ENCODE measurements at regions not wholly inside any gene's neighbourhood (a gene's known extent, or its start where the extent isn't known, plus 50 kb on each side); places are given as distances from the start of the nearest gene placed in this dataset.

- no peak for DNase-seq (ENCODE audit: low spot score)
Measured at GRCh38 chr2:149920389-149920788, 332.8 kb upstream of the MMADHC start.

- DNase-seq (ENCODE audit: low spot score): no peak
Measured at GRCh38 chr2:149915151-149915550, 327.6 kb upstream of the MMADHC start.

GRCh38 chr2:149908726-149909683 lies 321.4 kb upstream of the MMADHC start:
- no peak for DNase-seq (ENCODE audit: low spot score)

- DNase-seq (ENCODE audit: low spot score): no peak
Measured at GRCh38 chr2:149906886-149907285, 319.3 kb upstream of the MMADHC start.

DNA sequence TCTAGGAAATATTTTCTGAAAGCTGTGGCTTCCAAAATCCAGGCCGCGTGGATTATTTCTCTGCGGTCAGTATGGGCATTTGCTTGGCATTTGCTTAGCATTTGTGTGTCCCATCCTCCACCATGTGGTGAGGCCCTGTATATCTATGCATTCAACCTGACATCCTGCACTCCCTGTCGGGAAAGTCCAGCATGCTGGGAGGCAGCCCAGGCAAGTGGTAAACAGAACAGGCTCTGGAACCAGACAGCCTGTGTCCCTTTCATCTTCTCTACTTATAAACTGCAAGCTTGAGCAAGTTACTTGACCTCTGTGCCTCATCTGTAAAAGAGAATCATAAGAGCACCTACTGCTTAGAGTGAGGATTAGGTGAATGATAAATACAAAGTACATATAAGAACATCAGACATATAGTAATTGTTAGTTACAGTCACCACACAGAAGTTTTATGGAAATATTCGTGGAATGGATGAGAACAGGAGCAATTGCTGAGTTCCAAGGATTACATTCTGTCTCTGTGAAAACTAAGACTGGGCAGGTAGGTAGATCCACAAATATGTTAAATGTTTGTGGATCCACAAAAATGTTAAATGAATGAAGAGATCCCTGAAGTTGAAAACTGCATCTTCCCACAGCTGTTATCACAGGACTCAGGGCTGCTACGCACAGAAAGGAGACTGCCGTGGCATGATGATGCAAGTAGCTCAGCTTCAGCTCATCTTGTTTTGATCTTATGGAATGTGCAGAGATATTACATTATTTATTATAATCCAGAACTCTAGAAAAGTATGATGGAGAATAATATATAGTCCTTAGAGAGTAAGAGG lies 317.0 kb upstream of the MMADHC start:
- no peak for DNase-seq (ENCODE audit: low spot score)

- DNase-seq (ENCODE audit: low spot score): no peak
Measured at GRCh38 chr2:149903626-149904025, 316.1 kb upstream of the MMADHC start.

- DNase-seq (ENCODE audit: low spot score): peak; percentile 63
Measured at GRCh38 chr2:149902081-149902480, 314.5 kb upstream of the MMADHC start.

- peak; percentile 10 for DNase-seq (ENCODE audit: low spot score)
Measured at GRCh38 chr2:149901231-149901859, 313.8 kb upstream of the MMADHC start.

DNA sequence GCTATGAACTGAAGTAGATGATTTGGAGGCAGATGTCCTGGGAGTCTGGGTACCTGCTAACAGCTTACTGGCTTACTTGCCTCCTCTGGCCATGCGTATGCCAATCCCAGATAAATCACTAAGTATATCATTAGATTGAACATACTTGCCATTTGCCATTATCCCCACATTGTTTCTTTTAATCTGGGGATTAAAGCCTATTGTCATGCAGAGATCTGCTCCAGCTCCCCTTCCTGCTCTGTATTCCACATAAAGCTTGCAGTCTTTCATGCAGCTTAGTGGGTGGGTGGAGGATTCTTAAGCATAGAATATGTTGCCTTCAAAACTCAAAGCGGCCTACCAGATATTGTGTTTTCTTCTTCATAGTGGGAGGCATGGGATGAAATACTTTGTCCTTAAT lies 311.8 kb upstream of the MMADHC start:
- DNase-seq (ENCODE audit: low spot score): no peak

- peak; percentile 30 for DNase-seq (ENCODE audit: low spot score)
Measured at GRCh38 chr2:149894760-149895159, 307.2 kb upstream of the MMADHC start.

GRCh38 chr2:149894226-149894625 lies 306.7 kb upstream of the MMADHC start:
- no peak for DNase-seq (ENCODE audit: low spot score)

- no peak for DNase-seq (ENCODE audit: low spot score)
Measured at GRCh38 chr2:149892563-149892962, 305.0 kb upstream of the MMADHC start.

GRCh38 chr2:149885946-149886345 lies 298.4 kb upstream of the MMADHC start:
- DNase-seq (ENCODE audit: low spot score): no peak

DNA sequence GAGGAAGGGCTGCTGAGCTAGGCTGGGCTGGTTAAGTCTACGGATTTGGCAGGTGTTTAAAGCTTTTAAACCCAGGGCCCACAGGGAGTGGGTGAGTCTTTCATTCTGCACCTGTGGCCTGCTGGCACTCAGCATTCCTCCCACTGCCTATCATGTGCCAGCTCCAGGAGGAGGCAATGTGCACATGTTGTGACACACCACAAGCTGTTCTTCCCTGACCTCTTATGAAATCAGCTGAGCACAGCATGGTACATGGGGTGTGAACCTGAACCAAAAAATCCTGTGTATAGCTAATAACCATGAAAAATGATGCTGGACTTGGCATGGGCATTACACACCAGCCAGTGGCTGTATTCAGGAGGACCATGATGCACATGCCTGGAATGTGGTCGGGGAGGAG lies 297.9 kb upstream of the MMADHC start:
- DNase-seq (ENCODE audit: low spot score): no peak

DNA sequence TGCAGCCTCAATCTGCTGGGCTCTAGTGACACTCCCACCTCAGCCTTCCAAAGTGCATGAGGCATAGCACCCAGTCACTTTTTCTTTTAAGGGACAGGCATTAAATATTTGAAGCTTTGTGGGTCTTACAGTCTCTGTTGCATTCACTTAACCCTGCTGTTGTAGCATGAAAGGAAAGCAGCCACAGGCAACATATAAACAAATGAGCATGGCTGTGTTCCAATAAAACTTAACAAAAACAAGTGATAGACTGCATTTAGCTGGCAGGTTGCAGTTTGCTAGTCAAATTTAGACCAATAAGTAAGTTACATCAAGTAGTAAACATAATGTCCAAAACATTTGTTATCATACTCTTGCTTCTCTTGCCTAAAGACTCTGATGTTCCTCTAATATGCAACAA lies 297.3 kb upstream of the MMADHC start:
- no peak for DNase-seq (ENCODE audit: low spot score)

DNA sequence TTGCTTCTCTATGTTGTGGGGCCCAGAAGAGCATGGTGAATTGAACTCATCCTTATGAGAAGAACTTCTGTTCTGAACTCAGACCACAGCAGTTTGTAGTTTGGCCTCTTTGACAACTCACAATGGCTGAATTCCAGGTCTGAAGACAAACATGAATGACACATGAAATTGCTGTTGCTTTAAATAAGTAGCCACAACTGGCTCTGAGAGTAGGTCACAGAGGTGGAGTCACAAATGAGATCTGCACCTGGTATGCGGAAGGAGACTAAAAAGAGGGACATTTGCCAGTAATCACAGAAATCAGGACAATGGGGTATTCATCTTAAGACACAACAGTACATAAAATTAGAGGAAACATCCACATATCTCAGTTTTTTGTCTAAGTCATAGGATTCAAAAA lies 290.3 kb upstream of the MMADHC start:
- no peak for DNase-seq (ENCODE audit: low spot score)

DNA sequence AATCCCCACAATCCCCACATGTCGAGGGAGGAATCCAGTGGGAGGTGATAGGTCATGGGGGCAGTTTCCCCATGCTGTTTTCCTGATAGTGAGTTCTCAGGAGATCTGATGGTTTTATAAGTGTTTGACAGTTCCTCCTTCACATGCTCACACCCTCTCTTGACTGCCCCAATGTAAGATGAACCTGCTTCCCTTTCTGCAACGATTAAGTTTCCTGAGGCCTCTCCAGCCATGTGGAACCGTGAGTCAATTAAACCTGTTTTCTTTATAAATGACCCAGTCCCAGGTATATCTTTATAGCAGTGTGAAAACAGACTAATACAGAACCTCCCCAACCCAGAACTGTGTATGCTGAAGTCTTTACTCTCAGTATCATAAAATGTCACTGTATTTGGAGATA lies 289.5 kb upstream of the MMADHC start:
- no peak for DNase-seq (ENCODE audit: low spot score)

DNA sequence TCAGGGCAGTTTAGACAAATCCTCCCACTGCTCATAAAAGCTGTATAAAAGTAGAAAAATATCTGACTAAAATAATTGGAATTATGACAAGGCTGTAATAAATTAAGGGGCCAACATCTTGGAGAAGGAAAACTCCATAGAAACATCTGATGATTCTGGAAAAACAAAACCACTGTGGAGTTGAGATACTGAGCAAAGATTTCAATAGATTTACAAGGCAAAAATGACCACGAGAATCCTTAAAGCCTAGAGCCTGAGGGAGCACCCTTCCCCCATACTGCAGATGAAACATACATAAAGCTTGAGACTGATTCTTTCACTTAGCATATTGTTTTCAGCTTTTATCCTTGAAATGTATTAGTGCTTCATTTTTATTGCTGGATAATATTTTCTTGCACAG lies 286.4 kb upstream of the MMADHC start:
- DNase-seq (ENCODE audit: low spot score): no peak

GRCh38 chr2:149872638-149873150 lies 285.1 kb upstream of the MMADHC start:
- no peak for DNase-seq (ENCODE audit: low spot score)

- DNase-seq (ENCODE audit: low spot score): no peak
Measured at GRCh38 chr2:149872041-149872440, 284.5 kb upstream of the MMADHC start.

DNA sequence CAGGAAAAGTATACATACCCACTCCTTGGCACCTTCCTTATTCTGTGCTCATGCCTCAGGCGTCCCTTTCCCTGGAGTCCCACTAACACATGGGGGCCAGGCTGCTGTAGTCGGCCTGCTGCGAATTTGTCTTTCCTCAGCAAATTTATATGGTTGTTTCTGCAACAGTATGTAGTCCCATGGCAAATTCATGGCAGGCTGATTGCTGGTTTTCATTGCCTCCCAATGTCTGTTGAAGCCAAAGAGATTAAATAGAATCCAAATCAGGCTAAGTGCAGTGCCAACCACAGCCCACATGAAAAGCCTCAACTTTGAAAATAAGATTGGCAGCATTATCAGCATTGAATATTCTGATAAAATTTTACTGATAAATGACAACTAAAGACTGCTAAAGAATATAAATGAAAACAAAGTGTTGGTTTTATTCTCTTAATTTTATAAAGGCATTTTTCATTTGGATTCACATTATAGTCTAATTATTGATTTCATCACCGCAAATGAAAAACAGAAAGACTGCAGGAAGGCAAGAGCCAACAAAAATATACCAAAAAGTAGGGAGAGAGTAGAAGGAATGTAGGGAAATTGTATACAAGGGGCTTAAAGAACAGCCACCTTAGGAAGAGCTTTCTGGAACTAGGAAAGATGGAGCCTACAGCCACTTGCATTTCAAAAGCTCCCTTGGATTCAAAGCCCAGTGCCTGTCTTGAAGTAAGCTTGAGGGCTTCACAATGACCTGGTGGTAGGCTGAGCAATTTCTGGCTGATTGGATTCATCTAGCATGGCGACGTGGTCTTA lies 283.7 kb upstream of the MMADHC start:
- no peak for DNase-seq (ENCODE audit: low spot score)

- DNase-seq (ENCODE audit: low spot score): no peak
Measured at GRCh38 chr2:149863227-149863626, 275.7 kb upstream of the MMADHC start.
